ENCODE measurements at regions not wholly inside any gene's neighbourhood (a gene's known extent, or its start where the extent isn't known, plus 50 kb on each side); places are given as distances from the start of the nearest gene placed in this dataset.

- Histone ChIP-seq H3K36me3 (no peaks in the 10 kb centered on the region), H3K4me1 (no peaks in the 10 kb centered on the region), H3K4me3 (no peak overlapping the region), H3K27ac (no peak overlapping the region), H3K9me3 (no peaks in the 10 kb centered on the region), H3K27me3 (no peaks in the 10 kb centered on the region)
- no peak for DNase-seq
- TF ChIP-seq POLR2A (IDR thresholded peaks at IDR 0.05) = no peak
- TF ChIP-seq CTCF (IDR thresholded peaks at IDR 0.05) = no peak
Observed at GRCh38 chr2:116444256-116444872, 1370.1 kb upstream of the DDX18 start.

GRCh38 chr2:116450990-116451389 lies 1363.5 kb upstream of the DDX18 start:
- H3K27me3 ChIP-seq = no peaks in the 10 kb centered on the region
- H3K4me3 ChIP-seq = no peak overlapping the region
- H3K4me1 ChIP-seq = no peaks in the 10 kb centered on the region
- H3K9me3 ChIP-seq = no peaks in the 10 kb centered on the region
- DNase-seq = no peak
- TF ChIP-seq CTCF (IDR thresholded peaks at IDR 0.05) (no peak), POLR2A (IDR thresholded peaks at IDR 0.05) (no peak)
- no peaks in the 10 kb centered on the region for H3K36me3 ChIP-seq
- no peak overlapping the region for H3K27ac ChIP-seq

- no peaks in the 10 kb centered on the region for H3K27me3 ChIP-seq
- DNase-seq = no peak
- H3K4me1 ChIP-seq = no peaks in the 10 kb centered on the region
- no peaks in the 10 kb centered on the region for H3K9me3 ChIP-seq
- H3K36me3 ChIP-seq = no peaks in the 10 kb centered on the region
- TF ChIP-seq POLR2A (IDR thresholded peaks at IDR 0.05) (no peak), CTCF (IDR thresholded peaks at IDR 0.05) (no peak)
- no peak overlapping the region for H3K4me3 ChIP-seq
- no peak overlapping the region for H3K27ac ChIP-seq
Observed at GRCh38 chr2:116452651-116453050, 1361.8 kb upstream of the DDX18 start.

GRCh38 chr2:116456429-116456828 lies 1358.1 kb upstream of the DDX18 start:
- Histone ChIP-seq H3K27me3 (no peaks in the 10 kb centered on the region), H3K36me3 (no peaks in the 10 kb centered on the region), H3K4me1 (no peaks in the 10 kb centered on the region), H3K9me3 (no peaks in the 10 kb centered on the region), H3K4me3 (no peak overlapping the region), H3K27ac (no peak overlapping the region)
- no peak for TF ChIP-seq POLR2A (IDR thresholded peaks at IDR 0.05)
- TF ChIP-seq CTCF (IDR thresholded peaks at IDR 0.05) = no peak
- no peak for DNase-seq

GRCh38 chr2:116467243-116467642 lies 1347.2 kb upstream of the DDX18 start:
- Histone ChIP-seq H3K4me3 (no peak overlapping the region), H3K36me3 (no peaks in the 10 kb centered on the region), H3K4me1 (no peaks in the 10 kb centered on the region), H3K27me3 (no peaks in the 10 kb centered on the region), H3K9me3 (no peaks in the 10 kb centered on the region), H3K27ac (no peak overlapping the region)
- no peak for DNase-seq
- TF ChIP-seq CTCF (IDR thresholded peaks at IDR 0.05) (no peak), POLR2A (IDR thresholded peaks at IDR 0.05) (no peak)

- DNase-seq = no peak
- no peaks in the 10 kb centered on the region for H3K4me1 ChIP-seq
- no peak for TF ChIP-seq POLR2A (IDR thresholded peaks at IDR 0.05)
- TF ChIP-seq CTCF (IDR thresholded peaks at IDR 0.05) = no peak
- no peaks in the 10 kb centered on the region for H3K36me3 ChIP-seq
- no peak overlapping the region for H3K27ac ChIP-seq
- H3K27me3 ChIP-seq = no peaks in the 10 kb centered on the region
- no peaks in the 10 kb centered on the region for H3K9me3 ChIP-seq
- no peak overlapping the region for H3K4me3 ChIP-seq
Observed at GRCh38 chr2:116477229-116477628, 1337.3 kb upstream of the DDX18 start.
